OCI-LY1 (cell line): ENCODE measurements at regions not wholly inside any gene's neighbourhood (a gene's known extent, or its start where the extent isn't known, plus 50 kb on each side); places are given as distances from the start of the nearest gene placed in this dataset.

Experiments used
- CTCF ChIP-seq: fragments of 200-600 bp; sonication (generic), shearing (Covaris generic); IDR thresholded peaks from 2 replicates; pipeline ENCODE4 v1.5.1; 2017; ENCODE audit warnings: mild to moderate bottlenecking, antibody characterized with exemption, low read length, moderate library complexity, mixed read lengths
- EZH2 ChIP-seq: fragments of 200-600 bp; sonication (generic), shearing (Covaris generic); IDR thresholded peaks from 2 replicates; pipeline ENCODE4 v1.8.0; 2017; ENCODE audit warnings: borderline replicate concordance, mixed run types, mild to moderate bottlenecking, antibody characterized with exemption, low read length, moderate library complexity, mixed read lengths

- TF ChIP-seq CTCF, result no peak
- no peak for TF ChIP-seq EZH2
Observed at GRCh38 chr11:28621753-28622152, 513.6 kb downstream of the METTL15 start.
